IMR-90 (cell line): ENCODE measurements at regions not wholly inside any gene's neighbourhood (a gene's known extent, or its start where the extent isn't known, plus 50 kb on each side); places are given as distances from the start of the nearest gene placed in this dataset.

ENCODE experiments used
- ATAC-seq: fragments of 200-7000 bp; cut with Tn5 transposase; 2 replicates; pipeline ENCODE4 v1.9.1; 2020; ENCODE audit warnings: low read depth, mild to moderate bottlenecking, moderate library complexity
- BruUV-seq: library from RNA; stranded (reverse); fragments of 400-500 nt; replicated peaks from 2 replicates; lab custom pipeline; 2021; lab: Mats Ljungman, UMichigan
- CTCF ChIA-PET: fragments of 300-600 bp; formaldehyde crosslinking; extraction: SDS; loops from one replicate; lab custom pipeline; 2021; ENCODE audit warnings: antibody characterized with exemption; lab: Yijun Ruan, JAX
- POLR2A ChIA-PET: fragments of 300-600 bp; sonication (Branson Sonifier 250); formaldehyde crosslinking; loops from one replicate; lab custom pipeline; 2022; ENCODE audit warnings: antibody characterized with exemption; ENCODE audit not compliant: unreplicated experiment; lab: Charles Lee
- DNase-seq: peaks from one replicate; pipeline ENCODE4 v3.0.0; 2013
- H2AFZ ChIP-seq: replicated peaks from 2 replicates; pipeline ENCODE3; 2013; ENCODE audit warnings: low read length, mild to moderate bottlenecking; ENCODE audit not compliant: poor library complexity
- H2AK5ac ChIP-seq: 2 replicates; pipeline ENCODE4 v1.6.1; 2013; ENCODE audit warnings: low read depth, low read length, inconsistent platforms
- H2AK9ac ChIP-seq: replicated peaks from 2 replicates; pipeline ENCODE3; 2013; ENCODE audit warnings: mild to moderate bottlenecking, low read depth, low read length, moderate library complexity; ENCODE audit not compliant: poor library complexity
- H2BK120ac ChIP-seq: 2 replicates; pipeline ENCODE4 v1.6.1; 2013; ENCODE audit warnings: low read depth, low read length, inconsistent platforms
- H2BK15ac ChIP-seq: 3 replicates; pipeline ENCODE4 v1.6.1; 2013; ENCODE audit warnings: low read depth, low read length, inconsistent platforms
- H2BK20ac ChIP-seq: 2 replicates; pipeline ENCODE4 v1.6.1; 2013; ENCODE audit warnings: low read depth, mild to moderate bottlenecking, inconsistent platforms, low read length, moderate library complexity
- H2BK5ac ChIP-seq: 2 replicates; pipeline ENCODE4 v1.6.1; 2013; ENCODE audit warnings: mild to moderate bottlenecking, low read depth, low read length, inconsistent platforms; ENCODE audit not compliant: poor library complexity, severe bottlenecking
- H3K14ac ChIP-seq: replicated peaks from 2 replicates; pipeline ENCODE4 v1.6.1; 2013; ENCODE audit warnings: low read depth, low read length, inconsistent platforms
- H3K18ac ChIP-seq: 2 replicates; pipeline ENCODE4 v1.6.1; 2013; ENCODE audit warnings: low read depth, low read length, control low read depth
- H3K23ac ChIP-seq: 2 replicates; pipeline ENCODE4 v1.6.1; 2013; ENCODE audit warnings: low read depth, low read length, inconsistent platforms
- H3K27ac ChIP-seq: 2 replicates; pipeline ENCODE4 v1.5.1; 2013; ENCODE audit warnings: mild to moderate bottlenecking, control low read depth, low read length; ENCODE audit not compliant: insufficient read depth
- H3K27me3 ChIP-seq: 2 replicates; pipeline ENCODE4 v1.6.1; 2013; ENCODE audit warnings: low read length; ENCODE audit not compliant: control insufficient read depth, insufficient read depth
- H3K36me3 ChIP-seq: 2 replicates; pipeline ENCODE4 v1.6.1; 2013; ENCODE audit warnings: low read length, mixed read lengths; ENCODE audit not compliant: control insufficient read depth, insufficient read depth
- H3K4ac ChIP-seq: 2 replicates; pipeline ENCODE4 v1.6.1; 2013; ENCODE audit warnings: low read depth, low read length, inconsistent platforms
- H3K4me1 ChIP-seq: 2 replicates; pipeline ENCODE4 v1.6.1; 2013; ENCODE audit warnings: low read length, mixed read lengths; ENCODE audit not compliant: control insufficient read depth, insufficient read depth
- H3K4me2 ChIP-seq: 2 replicates; pipeline ENCODE4 v1.6.1; 2013; ENCODE audit warnings: low read depth, mild to moderate bottlenecking, control low read depth, low read length, moderate library complexity
- H3K4me3 ChIP-seq: 2 replicates; pipeline ENCODE4 v1.5.1; 2013; ENCODE audit warnings: low read depth, mild to moderate bottlenecking, control low read depth, low read length, moderate library complexity; ENCODE audit not compliant: insufficient read depth
- H3K56ac ChIP-seq: 2 replicates; pipeline ENCODE4 v1.6.1; 2013; ENCODE audit warnings: low read length, inconsistent platforms; ENCODE audit not compliant: insufficient read depth; ENCODE audit errors: extremely low read depth
- H3K79me1 ChIP-seq, 2 experiments: 2 replicates each; pipeline ENCODE4 v1.6.1; 2013; ENCODE audit warnings: low read length in 2 of 2, inconsistent platforms in 1 of 2, low read depth in 1 of 2
- H3K9ac ChIP-seq: 2 replicates; pipeline ENCODE4 v1.6.1; 2013; ENCODE audit warnings: low read depth, low read length, control low read depth
- H3K9me1 ChIP-seq: 2 replicates; pipeline ENCODE4 v1.6.1; 2013; ENCODE audit warnings: low read length, inconsistent platforms; ENCODE audit not compliant: insufficient read depth
- H3K9me3 ChIP-seq: 2 replicates; pipeline ENCODE4 v1.6.1; 2013; ENCODE audit warnings: low read length; ENCODE audit not compliant: control insufficient read depth, insufficient read depth
- H4K20me1 ChIP-seq: 2 replicates; pipeline ENCODE4 v1.6.1; 2013; ENCODE audit warnings: low read length, inconsistent platforms; ENCODE audit not compliant: insufficient read depth
- H4K5ac ChIP-seq: 2 replicates; pipeline ENCODE4 v1.6.1; 2013; ENCODE audit warnings: mild to moderate bottlenecking, low read depth, low read length, control low read depth
- H4K8ac ChIP-seq, 2 experiments: 2 replicates each; pipeline ENCODE4 v1.6.1; 2013; ENCODE audit warnings: low read depth in 2 of 2, low read length in 2 of 2, control low read depth in 1 of 2, inconsistent platforms in 1 of 2
- H4K91ac ChIP-seq: 2 replicates; pipeline ENCODE4 v1.6.1; 2013; ENCODE audit warnings: low read depth, low read length, inconsistent platforms; ENCODE audit not compliant: insufficient read depth
- MXI1 ChIP-seq: IDR thresholded peaks from 2 replicates; pipeline ENCODE4 v1.6.1; 2012; ENCODE audit warnings: low read depth, mild to moderate bottlenecking, low read length, moderate library complexity, borderline replicate concordance
- RFX5 ChIP-seq: IDR thresholded peaks from 2 replicates; pipeline ENCODE4 v1.8.0; 2012; ENCODE audit warnings: low read depth, mild to moderate bottlenecking, low read length, moderate library complexity
- WGBS, 2 experiments: methylation state at CpG; one replicate each; pipeline versions ENCODE4 v1.1.5 to v1.1.7; 2013; ENCODE audit warnings: missing lambda C conversion rate in 2 of 2; ENCODE audit not compliant: insufficient read length in 1 of 2; ENCODE audit errors: extremely low coverage in 2 of 2; 5-methylcytosine and 5-hydroxymethylcytosine counted together
- dilution Hi-C: fragments of 300-500 bp; cut with HindIII; formaldehyde crosslinking; loops from one replicate; pipeline ENCODE4 v1.14.3; 2018; ENCODE audit warnings: low sequenced_read_pairs; ENCODE audit not compliant: unreplicated experiment
- in situ Hi-C: fragments of 300-500 bp; cut with MboI; formaldehyde crosslinking; loops from 3 replicates; pipeline ENCODE4 v1.14.3; 2019; ENCODE audit warnings: low sequenced_read_pairs, inconsistent platforms, mixed read lengths
- intact Hi-C: fragments of 100-400 bp; cut with micrococcal nuclease; formaldehyde crosslinking; loops from 2 replicates; pipeline ENCODE4 v1.10.0; 2022

- Histone ChIP-seq H2AK5ac (no peak overlapping the region), H3K27ac (no peak overlapping the region), H3K4me2 (no peak overlapping the region), H3K9me3 (no peaks in the 10 kb centered on the region), H2BK5ac (no peak overlapping the region), H2BK20ac (no peak overlapping the region), H3K23ac (no peak overlapping the region), H2AK9ac (no peak overlapping the region), H3K79me1 (no peaks in the 10 kb centered on the region), H3K56ac (no peak overlapping the region), H3K14ac (no peak overlapping the region), H2BK15ac (no peak overlapping the region), H3K4me3 (no peak overlapping the region), H3K9me1 (no peaks in the 10 kb centered on the region), H4K5ac (no peak overlapping the region), H3K4ac (no peak overlapping the region), H4K91ac (no peak overlapping the region), H3K36me3 (no peaks in the 10 kb centered on the region), H4K8ac (no peak overlapping the region), H3K4me1 (no peaks in the 10 kb centered on the region), H2BK120ac (no peak overlapping the region), H2AFZ (no peak overlapping the region), H3K9ac (no peak overlapping the region), H3K27me3 (peaks cover 3% of the 10 kb centered on the region), H4K20me1 (no peaks in the 10 kb centered on the region), H3K18ac (no peak overlapping the region)
- in situ Hi-C loops (no loop called here), dilution Hi-C loops (no loop called here), intact Hi-C loops (no loop called here)
- POLR2A ChIA-PET = no interaction called here
- DNase-seq (no peak), ATAC-seq (no peak)
- TF ChIP-seq RFX5 (no peak), MXI1 (no peak)
- CTCF ChIA-PET = no interaction called here
- WGBS, 2 experiments = no CpG with 5 or more reads among the region's 3 CpGs
- no TSS peak for BruUV-seq
These were observed 63.5 kb upstream of the RELN start for GRCh38 chr7:104052979-104053378.
